ENCODE measurements at regions not wholly inside any gene's neighbourhood (a gene's known extent, or its start where the extent isn't known, plus 50 kb on each side); places are given as distances from the start of the nearest gene placed in this dataset.

GRCh38 chr11:87405356-87405755 lies 367.6 kb downstream of the TMEM135 start:
- Histone ChIP-seq H3K36me3 (ENCODE audit: control insufficient read depth, insufficient read depth, low read length) (no peaks in the 10 kb centered on the region), H3K4me3 (replicated peaks; ENCODE audit: low read depth, low read length) (no peak overlapping the region), H3K27me3 (replicated peaks; ENCODE audit: control insufficient read depth, insufficient read depth, low read length) (no peaks in the 10 kb centered on the region; the same call in 1 of the 2 replicates)
- no peak for TF ChIP-seq CTCF (IDR thresholded peaks at IDR 0.05; ENCODE audit: insufficient read depth, low read length, poor library complexity, severe bottlenecking)
- DNase-seq (ENCODE audit: extremely low read depth, insufficient read length), result no peak

GRCh38 chr11:87401653-87402052 lies 363.9 kb downstream of the TMEM135 start:
- Histone ChIP-seq H3K4me3 (replicated peaks; ENCODE audit: low read depth, low read length) (no peak overlapping the region), H3K27me3 (replicated peaks; ENCODE audit: control insufficient read depth, insufficient read depth, low read length) (no peaks in the 10 kb centered on the region; the same call in 1 of the 2 replicates), H3K36me3 (ENCODE audit: control insufficient read depth, insufficient read depth, low read length) (no peaks in the 10 kb centered on the region)
- TF ChIP-seq CTCF (IDR thresholded peaks at IDR 0.05; ENCODE audit: insufficient read depth, low read length, poor library complexity, severe bottlenecking), result no peak
- no peak for DNase-seq (ENCODE audit: extremely low read depth, insufficient read length)

GRCh38 chr11:87399341-87399740 lies 361.6 kb downstream of the TMEM135 start:
- TF ChIP-seq CTCF (IDR thresholded peaks at IDR 0.05; ENCODE audit: insufficient read depth, low read length, poor library complexity, severe bottlenecking), result no peak
- no peak for DNase-seq (ENCODE audit: extremely low read depth, insufficient read length)
- H3K27me3 ChIP-seq (replicated peaks; ENCODE audit: control insufficient read depth, insufficient read depth, low read length), result no peaks in the 10 kb centered on the region
- H3K4me3 ChIP-seq (replicated peaks; ENCODE audit: low read depth, low read length), result no peak overlapping the region
- H3K36me3 ChIP-seq (ENCODE audit: control insufficient read depth, insufficient read depth, low read length), result no peaks in the 10 kb centered on the region

- DNase-seq (ENCODE audit: extremely low read depth, insufficient read length), result no peak
- no peak for TF ChIP-seq CTCF (IDR thresholded peaks at IDR 0.05; ENCODE audit: insufficient read depth, low read length, poor library complexity, severe bottlenecking)
- no peaks in the 10 kb centered on the region for H3K36me3 ChIP-seq (ENCODE audit: control insufficient read depth, insufficient read depth, low read length)
- H3K4me3 ChIP-seq (replicated peaks; ENCODE audit: low read depth, low read length), result no peak overlapping the region
- H3K27me3 ChIP-seq (replicated peaks; ENCODE audit: control insufficient read depth, insufficient read depth, low read length), result no peaks in the 10 kb centered on the region
These were observed 361.2 kb downstream of the TMEM135 start for GRCh38 chr11:87398931-87399330.

GRCh38 chr11:87397011-87397865 lies 359.5 kb downstream of the TMEM135 start:
- Histone ChIP-seq H3K27me3 (replicated peaks; ENCODE audit: control insufficient read depth, insufficient read depth, low read length) (no peaks in the 10 kb centered on the region), H3K4me3 (replicated peaks; ENCODE audit: low read depth, low read length) (no peak overlapping the region), H3K36me3 (ENCODE audit: control insufficient read depth, insufficient read depth, low read length) (no peaks in the 10 kb centered on the region)
- no peak for TF ChIP-seq CTCF (IDR thresholded peaks at IDR 0.05; ENCODE audit: insufficient read depth, low read length, poor library complexity, severe bottlenecking)
- no peak for DNase-seq (ENCODE audit: extremely low read depth, insufficient read length)
